T-helper 17 cell (primary cell): ENCODE measurements at regions not wholly inside any gene's neighbourhood (a gene's known extent, or its start where the extent isn't known, plus 50 kb on each side); places are given as distances from the start of the nearest gene placed in this dataset.

Experiments used
- ATAC-seq: fragments of 150-1000 bp; cut with Tn5 transposase; 2 replicates; pipeline ENCODE4 v1.10.0; 2021; ENCODE audit warnings: mild to moderate bottlenecking, moderate library complexity
- DNase-seq, 3 donors: peaks; one replicate each; pipeline versions ENCODE4 v3.0.0 to v3.0.0-alpha.2; 2020 to 2021
- H3K9me3 ChIP-seq: one replicate; pipeline ENCODE4 v1.7.0; 2013; ENCODE audit warnings: low read length, mild to moderate bottlenecking; ENCODE audit not compliant: control insufficient read depth, poor library complexity, severe bottlenecking
- H3K27ac Mint-ChIP-seq: one replicate; pipeline ENCODE4 v1.8.0; 2022; ENCODE audit warnings: mild to moderate bottlenecking, moderate library complexity, mixed read lengths
- H3K27me3 Mint-ChIP-seq: one replicate; pipeline ENCODE4 v1.8.0; 2022; ENCODE audit warnings: mixed read lengths
- H3K36me3 Mint-ChIP-seq: one replicate; pipeline ENCODE4 v1.8.0; 2022; ENCODE audit warnings: low read depth, mixed read lengths
- H3K4me1 Mint-ChIP-seq: one replicate; pipeline ENCODE4 v1.8.0; 2022; ENCODE audit warnings: mild to moderate bottlenecking, mixed read lengths
- H3K4me3 Mint-ChIP-seq: one replicate; pipeline ENCODE4 v1.8.0; 2022; ENCODE audit warnings: mild to moderate bottlenecking, moderate library complexity, mixed read lengths

DNA sequence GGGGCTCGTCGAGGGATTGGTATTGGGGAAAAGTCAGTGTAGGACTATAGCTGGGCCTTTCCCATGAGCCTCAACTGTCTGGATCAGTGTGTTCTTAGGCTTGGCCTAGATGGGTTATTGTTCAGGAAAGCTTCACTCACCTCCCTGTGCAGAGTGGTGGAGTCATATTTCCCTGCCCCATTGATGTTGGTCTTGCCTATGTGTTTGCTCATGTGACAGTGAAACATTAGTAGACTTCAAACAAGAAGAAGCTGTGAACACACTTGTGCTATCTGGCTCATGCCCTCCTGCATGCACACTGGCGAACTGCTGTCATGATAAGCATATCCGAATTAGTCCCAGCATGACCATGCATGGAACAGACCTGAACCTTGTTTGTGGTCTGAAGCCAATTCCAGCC, 171.1 kb downstream of the DHX35 start:
- H3K9me3 ChIP-seq, result no peaks in the 10 kb centered on the region
- Mint-ChIP-seq H3K4me3 (no peak overlapping the region), H3K27me3 (peaks cover 41% of the 10 kb centered on the region), H3K36me3 (no peaks in the 10 kb centered on the region), H3K27ac (no peak overlapping the region), H3K4me1 (no peaks in the 10 kb centered on the region)
- DNase-seq, result no peak
- no peak for ATAC-seq

GRCh38 chr20:39132511-39132910, 170.4 kb downstream of the DHX35 start:
- Mint-ChIP-seq H3K36me3 (no peaks in the 10 kb centered on the region), H3K27ac (no peak overlapping the region), H3K27me3 (peaks cover 38% of the 10 kb centered on the region), H3K4me3 (no peak overlapping the region), H3K4me1 (no peaks in the 10 kb centered on the region)
- no peak for DNase-seq
- no peak for ATAC-seq
- no peaks in the 10 kb centered on the region for H3K9me3 ChIP-seq

DNA sequence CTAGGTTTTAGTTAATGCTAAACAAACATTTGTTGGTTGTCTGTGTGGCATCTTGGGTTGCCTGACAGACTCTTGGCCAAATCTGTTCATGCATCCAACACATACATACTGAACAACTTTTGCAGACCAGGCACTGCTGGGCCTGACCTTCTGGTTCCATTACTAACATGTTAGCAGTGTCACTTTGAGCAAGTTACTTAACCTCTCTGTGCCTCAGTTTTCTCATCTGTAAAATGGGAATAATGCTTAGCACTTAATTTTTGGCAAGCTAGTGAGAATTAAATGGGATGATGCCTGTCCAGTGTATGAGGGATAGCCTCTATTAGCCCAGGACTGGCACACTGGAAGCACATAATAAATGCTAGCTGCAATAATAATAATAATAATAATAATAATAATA, 169.9 kb downstream of the DHX35 start:
- Mint-ChIP-seq H3K36me3 (no peaks in the 10 kb centered on the region), H3K4me3 (no peak overlapping the region), H3K27me3 (peaks cover 34% of the 10 kb centered on the region), H3K27ac (no peak overlapping the region), H3K4me1 (no peaks in the 10 kb centered on the region)
- no peaks in the 10 kb centered on the region for H3K9me3 ChIP-seq
- no peak for DNase-seq
- ATAC-seq, result no peak

GRCh38 chr20:39130627-39131026, 168.5 kb downstream of the DHX35 start:
- H3K27ac Mint-ChIP-seq, result no peak overlapping the region
- no peak for ATAC-seq
- H3K4me3 Mint-ChIP-seq, result no peak overlapping the region
- no peaks in the 10 kb centered on the region for H3K4me1 Mint-ChIP-seq
- DNase-seq, result no peak
- H3K27me3 Mint-ChIP-seq, result peaks cover 25% of the 10 kb centered on the region
- no peaks in the 10 kb centered on the region for H3K9me3 ChIP-seq
- no peaks in the 10 kb centered on the region for H3K36me3 Mint-ChIP-seq

DNA sequence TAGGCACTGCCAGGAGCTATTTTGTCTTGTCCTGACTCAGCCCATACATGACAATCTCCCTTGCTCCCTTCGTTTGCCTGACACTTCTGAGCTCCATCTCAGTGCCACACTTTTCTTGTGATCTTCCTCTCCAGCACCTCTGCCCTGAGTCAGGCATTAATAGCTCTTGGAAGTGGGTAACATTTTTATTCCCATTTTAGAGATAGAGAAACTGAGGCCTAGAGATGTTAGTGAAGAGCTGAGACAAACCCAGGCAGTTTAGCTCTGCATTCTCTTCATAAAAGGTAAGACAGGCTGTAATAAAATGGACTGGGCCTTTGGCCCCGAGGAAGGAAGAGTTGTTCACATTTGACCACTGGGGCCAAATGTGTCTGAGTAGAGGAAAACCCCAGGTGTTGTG, 167.4 kb downstream of the DHX35 start:
- Mint-ChIP-seq H3K4me3 (no peak overlapping the region), H3K4me1 (no peaks in the 10 kb centered on the region)
- no peak for ATAC-seq

DNA sequence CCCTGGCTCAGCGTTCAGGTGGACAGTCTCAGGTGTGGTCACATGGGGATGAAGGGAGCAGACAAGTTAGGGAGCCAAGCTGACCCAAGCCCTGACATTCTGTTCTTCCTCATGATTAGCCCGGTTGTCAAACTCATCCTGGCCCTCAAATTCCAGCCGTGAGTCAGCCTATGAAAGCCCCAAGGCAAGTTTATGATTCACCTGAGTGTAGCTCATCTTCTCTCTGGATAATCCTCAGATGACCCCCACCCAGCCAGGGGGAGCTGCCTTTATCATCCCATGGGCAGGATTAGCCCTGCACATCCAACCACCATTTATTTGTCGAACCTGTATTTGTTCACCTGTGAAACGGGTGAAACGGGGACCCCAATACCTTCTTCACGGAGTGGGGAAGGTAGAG, 161.9 kb downstream of the DHX35 start:
- Mint-ChIP-seq H3K4me3 (no peak overlapping the region), H3K27me3 (peaks cover 50% of the 10 kb centered on the region), H3K4me1 (no peaks in the 10 kb centered on the region), H3K36me3 (no peaks in the 10 kb centered on the region), H3K27ac (no peak overlapping the region)
- DNase-seq (no peak), ATAC-seq (no peak)
- H3K9me3 ChIP-seq, result no peaks in the 10 kb centered on the region

More for the DNA sequence above, 167.4 kb downstream of the DHX35 start:
- no peak for DNase-seq
- Mint-ChIP-seq H3K36me3 (no peaks in the 10 kb centered on the region), H3K27ac (no peak overlapping the region), H3K27me3 (peaks cover 28% of the 10 kb centered on the region)
- H3K9me3 ChIP-seq, result no peaks in the 10 kb centered on the region

- H3K4me1 Mint-ChIP-seq, result no peaks in the 10 kb centered on the region
- no peaks in the 10 kb centered on the region for H3K9me3 ChIP-seq
- DNase-seq (no peak), ATAC-seq (no peak)
- H3K27ac Mint-ChIP-seq, result no peak overlapping the region
- no peaks in the 10 kb centered on the region for H3K36me3 Mint-ChIP-seq
- H3K27me3 Mint-ChIP-seq, result peaks cover 58% of the 10 kb centered on the region
- no peak overlapping the region for H3K4me3 Mint-ChIP-seq
Measured at GRCh38 chr20:39123185-39123557, 161.0 kb downstream of the DHX35 start.

DNA sequence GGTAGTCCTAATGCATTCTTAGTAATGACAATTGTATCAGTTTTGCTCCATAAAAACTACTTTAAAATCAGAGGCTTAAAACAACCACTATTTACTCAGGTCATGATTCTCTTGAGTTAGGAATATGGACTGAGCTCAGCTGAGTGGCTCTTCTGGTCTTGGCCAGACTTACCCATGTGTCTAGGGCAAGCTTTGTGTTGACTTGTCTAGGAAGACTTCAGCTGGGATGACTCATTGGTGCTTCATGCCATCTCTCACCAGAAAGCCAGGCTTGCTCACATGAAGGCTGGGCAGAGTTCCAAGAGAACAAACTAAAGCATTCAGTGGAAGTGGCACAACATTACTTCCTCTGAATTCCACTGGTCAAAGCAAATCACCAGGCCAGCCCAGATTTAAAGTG, 155.3 kb downstream of the DHX35 start:
- Mint-ChIP-seq H3K4me3 (no peak overlapping the region), H3K4me1 (no peaks in the 10 kb centered on the region), H3K27ac (no peak overlapping the region), H3K27me3 (peaks cover 78% of the 10 kb centered on the region), H3K36me3 (no peaks in the 10 kb centered on the region)
- DNase-seq (no peak), ATAC-seq (no peak)
- no peaks in the 10 kb centered on the region for H3K9me3 ChIP-seq

DNA sequence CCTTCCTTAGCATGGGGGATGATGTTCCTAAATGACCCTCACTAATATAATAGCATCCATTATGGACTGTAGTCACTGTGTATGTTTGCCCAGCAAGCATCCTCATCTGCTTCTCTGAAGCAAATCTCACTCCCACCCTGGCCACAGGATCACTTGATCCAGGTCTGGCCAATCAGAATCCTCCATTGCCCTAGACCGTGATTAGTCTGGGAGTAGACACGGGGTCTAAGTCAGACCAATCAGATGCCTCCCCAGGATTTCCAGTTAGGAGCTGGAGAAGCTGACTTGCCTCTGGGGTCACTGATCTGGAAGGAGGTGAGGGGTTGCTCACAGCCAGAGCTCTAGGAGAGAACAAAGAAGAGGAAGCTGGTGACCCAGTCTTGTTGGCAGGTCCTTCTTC, 153.9 kb downstream of the DHX35 start:
- H3K9me3 ChIP-seq, result no peaks in the 10 kb centered on the region
- Mint-ChIP-seq H3K36me3 (peaks cover 2% of the 10 kb centered on the region), H3K27me3 (peaks cover 76% of the 10 kb centered on the region), H3K4me3 (no peak overlapping the region), H3K27ac (no peak overlapping the region), H3K4me1 (peaks cover 3% of the 10 kb centered on the region)
- DNase-seq, result no peak
- no peak for ATAC-seq

- Mint-ChIP-seq H3K36me3 (peaks cover 6% of the 10 kb centered on the region), H3K4me3 (no peak overlapping the region), H3K27ac (no peak overlapping the region), H3K4me1 (peaks cover 7% of the 10 kb centered on the region), H3K27me3 (peaks cover 61% of the 10 kb centered on the region)
- ATAC-seq (no peak), DNase-seq (no peak)
- H3K9me3 ChIP-seq, result no peaks in the 10 kb centered on the region
Measured at GRCh38 chr20:39112178-39112743, 150.1 kb downstream of the DHX35 start.

DNA sequence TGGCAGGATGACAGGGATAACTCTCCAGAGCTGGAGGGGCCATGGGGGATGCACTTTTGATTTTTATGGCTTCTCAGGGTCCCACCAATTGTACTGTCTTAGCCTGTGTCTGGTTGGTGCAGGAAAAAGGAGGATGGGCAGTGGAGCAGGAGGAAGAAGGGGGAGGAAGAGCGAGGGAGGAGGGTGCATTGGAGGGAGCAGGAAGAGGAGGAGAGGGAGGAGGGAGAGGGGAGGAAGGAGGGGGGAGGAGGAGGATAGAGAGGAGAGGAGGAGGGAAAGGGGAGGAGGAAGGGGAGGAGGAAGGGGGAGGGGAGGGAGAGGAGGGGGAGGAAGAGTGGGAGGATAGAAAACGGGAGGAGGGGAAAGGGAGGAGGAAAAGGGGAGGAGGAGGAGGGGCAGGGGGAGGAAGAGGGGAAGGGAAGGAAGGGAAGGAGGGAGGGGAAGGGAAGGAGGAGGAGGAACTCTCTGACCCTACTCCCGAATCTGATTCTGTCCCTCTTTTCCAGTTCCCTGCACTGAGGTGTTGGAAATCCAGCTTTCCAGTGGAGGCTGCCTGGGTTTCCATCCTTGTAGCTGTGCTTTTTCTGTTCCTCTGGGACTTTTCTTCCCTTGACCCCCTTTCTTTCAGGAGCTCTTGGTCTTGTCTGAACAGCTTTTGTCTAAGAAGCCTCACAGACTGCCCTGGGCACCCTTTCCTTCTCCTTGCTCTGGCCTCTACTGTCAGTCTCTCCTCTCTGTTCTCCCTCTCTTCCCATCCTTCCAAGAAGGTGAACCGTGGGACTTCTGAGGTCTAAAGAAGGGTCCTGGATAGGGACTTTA, 149.4 kb downstream of the DHX35 start:
- H3K27me3 Mint-ChIP-seq, result peaks cover 68% of the 10 kb centered on the region
- ATAC-seq (no peak), DNase-seq (no peak)
- H3K9me3 ChIP-seq, result no peaks in the 10 kb centered on the region
- no peak overlapping the region for H3K27ac Mint-ChIP-seq
- no peak overlapping the region for H3K4me3 Mint-ChIP-seq
- peaks cover 7% of the 10 kb centered on the region for H3K4me1 Mint-ChIP-seq
- H3K36me3 Mint-ChIP-seq, result peaks cover 8% of the 10 kb centered on the region

- H3K9me3 ChIP-seq, result no peaks in the 10 kb centered on the region
- ATAC-seq (no peak), DNase-seq (no peak)
- Mint-ChIP-seq H3K27ac (no peak overlapping the region), H3K36me3 (peaks cover 8% of the 10 kb centered on the region), H3K4me3 (no peak overlapping the region), H3K27me3 (peaks cover 70% of the 10 kb centered on the region), H3K4me1 (peaks cover 7% of the 10 kb centered on the region)
Measured at GRCh38 chr20:39110819-39111136, 148.6 kb downstream of the DHX35 start.

GRCh38 chr20:39109933-39110818, 148.0 kb downstream of the DHX35 start:
- Mint-ChIP-seq H3K27ac (no peak overlapping the region), H3K4me3 (no peak overlapping the region), H3K27me3 (peaks cover 66% of the 10 kb centered on the region), H3K4me1 (peaks cover 7% of the 10 kb centered on the region), H3K36me3 (peaks cover 8% of the 10 kb centered on the region)
- no peak for DNase-seq
- H3K9me3 ChIP-seq, result no peaks in the 10 kb centered on the region
- ATAC-seq, result no peak
